Endodermal cell (in vitro differentiated cells): ENCODE measurements at regions not wholly inside any gene's neighbourhood (a gene's known extent, or its start where the extent isn't known, plus 50 kb on each side); places are given as distances from the start of the nearest gene placed in this dataset.

Source experiments
- DNase-seq: peaks from one replicate; pipeline ENCODE4 v3.0.0-alpha.2; 2017
- H3K27ac ChIP-seq: 2 replicates; pipeline ENCODE4 v1.5.1; 2013; ENCODE audit warnings: mild to moderate bottlenecking, low read depth, low read length, moderate library complexity
- H3K27me3 ChIP-seq: 2 replicates; pipeline ENCODE4 v1.6.1; 2013; ENCODE audit warnings: mild to moderate bottlenecking, low read length, moderate library complexity; ENCODE audit not compliant: insufficient read depth, control insufficient read depth, poor library complexity, severe bottlenecking
- H3K36me3 ChIP-seq: 2 replicates; pipeline ENCODE4 v1.7.0; 2013; ENCODE audit warnings: mild to moderate bottlenecking, low read length, moderate library complexity; ENCODE audit not compliant: control insufficient read depth, insufficient read depth
- H3K4me1 ChIP-seq: one replicate; pipeline ENCODE4 v1.7.0; 2013; ENCODE audit warnings: low read length; ENCODE audit not compliant: control insufficient read depth, insufficient read depth
- H3K4me3 ChIP-seq: 2 replicates; pipeline ENCODE4 v1.5.1; 2013; ENCODE audit warnings: mild to moderate bottlenecking, low read length, moderate library complexity
- H3K9ac ChIP-seq: 2 replicates; pipeline ENCODE4 v1.6.1; 2013; ENCODE audit warnings: mild to moderate bottlenecking, low read length, moderate library complexity; ENCODE audit not compliant: poor library complexity, severe bottlenecking; ENCODE audit errors: extremely low read depth
- H3K9me3 ChIP-seq: 2 replicates; pipeline ENCODE4 v1.6.1; 2013; ENCODE audit warnings: mild to moderate bottlenecking, low read length, moderate library complexity; ENCODE audit not compliant: control insufficient read depth
- H3K27ac Mint-ChIP-seq: 2 replicates; pipeline ENCODE4 v1.8.0; 2020; ENCODE audit warnings: mixed read lengths
- H3K27me3 Mint-ChIP-seq: 2 replicates; pipeline ENCODE4 v1.8.0; 2021; ENCODE audit warnings: mild to moderate bottlenecking, mixed read lengths; ENCODE audit not compliant: insufficient read depth
- H3K36me3 Mint-ChIP-seq: 2 replicates; pipeline ENCODE4 v1.8.0; 2020; ENCODE audit warnings: low read depth, mixed read lengths
- H3K4me1 Mint-ChIP-seq: 2 replicates; pipeline ENCODE4 v1.8.0; 2020; ENCODE audit warnings: mixed read lengths
- H3K4me3 Mint-ChIP-seq: 2 replicates; pipeline ENCODE4 v1.8.0; 2020; ENCODE audit warnings: mild to moderate bottlenecking, moderate library complexity, mixed read lengths
- H3K9me3 Mint-ChIP-seq: 2 replicates; pipeline ENCODE4 v1.8.0; 2020; ENCODE audit warnings: mild to moderate bottlenecking, mixed read lengths
- CTCF ChIP-seq: fragments of 200-600 bp; sonication (generic); conservative IDR thresholded peaks from 2 replicates; pipeline ENCODE4 v1.5.0; 2021; ENCODE audit warnings: antibody characterized with exemption, mild to moderate bottlenecking
- WGBS, 2 experiments: methylation state at CpG; one replicate each; pipeline versions ENCODE4 v1.1.5 to v1.1.7; 2013; ENCODE audit warnings: missing lambda C conversion rate in 2 of 2, mixed read lengths in 1 of 2; ENCODE audit not compliant: insufficient coverage in 1 of 2, insufficient read length in 1 of 2; 5-methylcytosine and 5-hydroxymethylcytosine counted together

GRCh38 chr21:16663436-16663835 is 849.4 kb upstream of the CXADR start:
- no peak overlapping the region for H3K4me3 Mint-ChIP-seq
- H3K36me3 Mint-ChIP-seq, result no peaks in the 10 kb centered on the region
- no peak overlapping the region for H3K27ac Mint-ChIP-seq
- no peaks in the 10 kb centered on the region for H3K27me3 ChIP-seq
- H3K27me3 Mint-ChIP-seq, result no peaks in the 10 kb centered on the region
- WGBS, 2 experiments, result 100% methylated on average over 1 of the region's 2 CpGs; no CpG with 5 or more reads in 1 of the 2 experiments
- no peak overlapping the region for H3K27ac ChIP-seq
- H3K36me3 ChIP-seq, result no peaks in the 10 kb centered on the region
- no peak for DNase-seq
- no peak for TF ChIP-seq CTCF
- no peaks in the 10 kb centered on the region for H3K9me3 ChIP-seq
- H3K4me1 Mint-ChIP-seq, result no peaks in the 10 kb centered on the region
- H3K9ac ChIP-seq, result no peak overlapping the region
- H3K9me3 Mint-ChIP-seq, result no peaks in the 10 kb centered on the region
- H3K4me1 ChIP-seq, result no peaks in the 10 kb centered on the region
- H3K4me3 ChIP-seq, result no peak overlapping the region

DNA sequence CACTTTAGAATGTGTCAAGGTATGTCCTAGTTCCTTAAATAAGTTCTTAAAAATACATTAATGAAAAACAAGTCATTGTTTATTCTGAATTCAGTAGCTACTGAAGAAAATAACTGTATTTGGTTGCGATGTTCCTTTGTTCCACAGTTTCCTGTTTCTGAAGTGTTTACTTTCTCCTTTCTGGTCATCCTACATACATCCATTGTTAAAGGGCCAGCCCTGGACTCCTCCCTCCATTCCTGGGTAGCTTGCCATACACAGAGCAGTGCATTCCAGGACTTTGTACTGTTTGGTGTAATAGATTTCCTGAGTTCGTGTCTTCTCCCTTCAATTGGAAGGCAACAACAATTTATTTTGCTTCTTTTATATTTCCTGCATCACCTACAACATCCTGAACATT is 845.4 kb upstream of the CXADR start:
- Mint-ChIP-seq H3K36me3 (no peaks in the 10 kb centered on the region), H3K4me1 (no peaks in the 10 kb centered on the region), H3K9me3 (no peaks in the 10 kb centered on the region), H3K27ac (no peak overlapping the region), H3K4me3 (no peak overlapping the region), H3K27me3 (no peaks in the 10 kb centered on the region)
- no peaks in the 10 kb centered on the region for H3K4me1 ChIP-seq
- no peaks in the 10 kb centered on the region for H3K27me3 ChIP-seq
- H3K27ac ChIP-seq, result no peak overlapping the region
- TF ChIP-seq CTCF, result no peak
- H3K36me3 ChIP-seq, result no peaks in the 10 kb centered on the region
- H3K9ac ChIP-seq, result no peak overlapping the region
- WGBS, 2 experiments, result 100% methylated on average over 1 to 2 of the region's 2 CpGs
- no peak overlapping the region for H3K4me3 ChIP-seq
- DNase-seq, result no peak
- no peaks in the 10 kb centered on the region for H3K9me3 ChIP-seq

DNA sequence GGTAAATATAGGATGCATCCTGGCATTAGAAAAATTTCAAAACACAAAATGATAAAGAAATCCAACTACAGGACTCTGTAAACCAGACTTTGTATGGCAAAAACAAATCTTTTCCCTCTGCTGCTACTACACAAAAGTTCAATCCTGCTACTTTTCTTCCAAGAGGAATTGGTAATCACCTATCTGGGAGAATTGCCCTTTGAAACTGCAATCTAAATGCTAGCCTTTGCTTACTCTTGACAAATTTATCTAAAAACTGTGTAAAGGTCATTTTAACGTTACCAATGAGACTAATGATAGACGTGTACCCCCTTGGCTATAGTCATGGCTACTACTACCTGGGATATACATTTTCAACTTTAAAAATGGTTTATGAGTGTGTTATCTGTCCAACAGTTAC is 837.9 kb upstream of the CXADR start:
- Mint-ChIP-seq H3K4me1 (no peaks in the 10 kb centered on the region), H3K27ac (no peak overlapping the region), H3K9me3 (no peaks in the 10 kb centered on the region), H3K27me3 (no peaks in the 10 kb centered on the region), H3K4me3 (no peak overlapping the region), H3K36me3 (no peaks in the 10 kb centered on the region)
- TF ChIP-seq CTCF, result no peak
- Histone ChIP-seq H3K9me3 (peaks cover 2% of the 10 kb centered on the region), H3K4me3 (no peak overlapping the region), H3K36me3 (no peaks in the 10 kb centered on the region), H3K27me3 (no peaks in the 10 kb centered on the region), H3K27ac (no peak overlapping the region), H3K9ac (no peak overlapping the region), H3K4me1 (no peaks in the 10 kb centered on the region)
- no peak for DNase-seq
- 100% methylated on average over 1 to 2 of the region's 2 CpGs for WGBS, 2 experiments
